Panc1 (cell line): ENCODE measurements at regions not wholly inside any gene's neighbourhood (a gene's known extent, or its start where the extent isn't known, plus 50 kb on each side); places are given as distances from the start of the nearest gene placed in this dataset.
"Not testable (repeated sequence)": the region's sequence is repeated elsewhere in the genome, so short reads cannot be mapped to it uniquely, and the experiment has no call there.

Experiments
- SIN3A ChIP-seq: IDR thresholded peaks from 2 replicates; pipeline ENCODE4 v1.6.1; 2012; ENCODE audit warnings: low read depth, mild to moderate bottlenecking, low read length, moderate library complexity, borderline replicate concordance; ENCODE audit not compliant: insufficient read depth
- TF ChIP-seq, protein P1 (sequence below): fragments of 450-650 bp; IDR thresholded peaks from 2 replicates; pipeline ENCODE4 v1.5.1; 2017; ENCODE audit warnings: mild to moderate bottlenecking
- TF ChIP-seq, protein P2 (sequence below), 2 experiments: IDR thresholded peaks; 2 replicates each; pipeline ENCODE4 v1.6.1; 2011 to 2012; ENCODE audit warnings: low read depth in 2 of 2, control low read depth in 1 of 2, low read length in 1 of 2, mild to moderate bottlenecking in 1 of 2, moderate library complexity in 1 of 2; ENCODE audit not compliant: insufficient read depth in 1 of 2

DNA sequence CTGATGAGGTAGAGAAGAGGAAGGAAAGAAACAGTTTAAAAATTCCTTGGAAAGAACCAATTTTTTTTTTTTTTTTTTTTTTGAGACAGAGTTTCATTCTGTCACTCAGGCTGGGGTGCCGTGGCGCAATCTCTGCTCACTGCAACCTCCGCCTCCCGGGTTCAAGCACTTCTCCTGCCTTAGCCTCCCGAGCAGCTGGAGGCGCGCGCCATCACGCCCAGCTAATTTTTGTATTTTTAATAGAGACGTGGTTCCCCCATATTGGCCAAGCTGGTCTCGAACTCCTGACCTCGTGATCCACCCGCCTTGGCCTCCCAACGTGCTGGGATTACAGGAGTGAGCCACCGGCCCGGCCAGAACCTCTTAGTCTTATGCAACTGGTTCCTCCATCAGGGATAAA lies 951.6 kb upstream of the CNTN5 start:
- TF ChIP-seq, protein P1, sequence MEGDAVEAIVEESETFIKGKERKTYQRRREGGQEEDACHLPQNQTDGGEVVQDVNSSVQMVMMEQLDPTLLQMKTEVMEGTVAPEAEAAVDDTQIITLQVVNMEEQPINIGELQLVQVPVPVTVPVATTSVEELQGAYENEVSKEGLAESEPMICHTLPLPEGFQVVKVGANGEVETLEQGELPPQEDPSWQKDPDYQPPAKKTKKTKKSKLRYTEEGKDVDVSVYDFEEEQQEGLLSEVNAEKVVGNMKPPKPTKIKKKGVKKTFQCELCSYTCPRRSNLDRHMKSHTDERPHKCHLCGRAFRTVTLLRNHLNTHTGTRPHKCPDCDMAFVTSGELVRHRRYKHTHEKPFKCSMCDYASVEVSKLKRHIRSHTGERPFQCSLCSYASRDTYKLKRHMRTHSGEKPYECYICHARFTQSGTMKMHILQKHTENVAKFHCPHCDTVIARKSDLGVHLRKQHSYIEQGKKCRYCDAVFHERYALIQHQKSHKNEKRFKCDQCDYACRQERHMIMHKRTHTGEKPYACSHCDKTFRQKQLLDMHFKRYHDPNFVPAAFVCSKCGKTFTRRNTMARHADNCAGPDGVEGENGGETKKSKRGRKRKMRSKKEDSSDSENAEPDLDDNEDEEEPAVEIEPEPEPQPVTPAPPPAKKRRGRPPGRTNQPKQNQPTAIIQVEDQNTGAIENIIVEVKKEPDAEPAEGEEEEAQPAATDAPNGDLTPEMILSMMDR = not testable (repeated sequence)
- TF ChIP-seq, protein P2, sequence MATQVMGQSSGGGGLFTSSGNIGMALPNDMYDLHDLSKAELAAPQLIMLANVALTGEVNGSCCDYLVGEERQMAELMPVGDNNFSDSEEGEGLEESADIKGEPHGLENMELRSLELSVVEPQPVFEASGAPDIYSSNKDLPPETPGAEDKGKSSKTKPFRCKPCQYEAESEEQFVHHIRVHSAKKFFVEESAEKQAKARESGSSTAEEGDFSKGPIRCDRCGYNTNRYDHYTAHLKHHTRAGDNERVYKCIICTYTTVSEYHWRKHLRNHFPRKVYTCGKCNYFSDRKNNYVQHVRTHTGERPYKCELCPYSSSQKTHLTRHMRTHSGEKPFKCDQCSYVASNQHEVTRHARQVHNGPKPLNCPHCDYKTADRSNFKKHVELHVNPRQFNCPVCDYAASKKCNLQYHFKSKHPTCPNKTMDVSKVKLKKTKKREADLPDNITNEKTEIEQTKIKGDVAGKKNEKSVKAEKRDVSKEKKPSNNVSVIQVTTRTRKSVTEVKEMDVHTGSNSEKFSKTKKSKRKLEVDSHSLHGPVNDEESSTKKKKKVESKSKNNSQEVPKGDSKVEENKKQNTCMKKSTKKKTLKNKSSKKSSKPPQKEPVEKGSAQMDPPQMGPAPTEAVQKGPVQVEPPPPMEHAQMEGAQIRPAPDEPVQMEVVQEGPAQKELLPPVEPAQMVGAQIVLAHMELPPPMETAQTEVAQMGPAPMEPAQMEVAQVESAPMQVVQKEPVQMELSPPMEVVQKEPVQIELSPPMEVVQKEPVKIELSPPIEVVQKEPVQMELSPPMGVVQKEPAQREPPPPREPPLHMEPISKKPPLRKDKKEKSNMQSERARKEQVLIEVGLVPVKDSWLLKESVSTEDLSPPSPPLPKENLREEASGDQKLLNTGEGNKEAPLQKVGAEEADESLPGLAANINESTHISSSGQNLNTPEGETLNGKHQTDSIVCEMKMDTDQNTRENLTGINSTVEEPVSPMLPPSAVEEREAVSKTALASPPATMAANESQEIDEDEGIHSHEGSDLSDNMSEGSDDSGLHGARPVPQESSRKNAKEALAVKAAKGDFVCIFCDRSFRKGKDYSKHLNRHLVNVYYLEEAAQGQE (IDR thresholded peaks at IDR 0.05; ENCODE audit: insufficient read depth in 1 of 2, low read depth in 2 of 2, low read length in 1 of 2) = not testable (repeated sequence)
- not testable (repeated sequence) for TF ChIP-seq SIN3A
